ENCODE measurements at regions not wholly inside any gene's neighbourhood (a gene's known extent, or its start where the extent isn't known, plus 50 kb on each side); places are given as distances from the start of the nearest gene placed in this dataset.

- no peak for TF ChIP-seq CTCF (IDR thresholded peaks at IDR 0.05)
- H3K27me3 ChIP-seq = no peaks in the 10 kb centered on the region
- no peaks in the 10 kb centered on the region for H3K9me3 ChIP-seq
- no peaks in the 10 kb centered on the region for H3K36me3 ChIP-seq
- intact Hi-C loops (cut with DNase I) = no loop called here
- no peak overlapping the region for H3K4me3 ChIP-seq
- ATAC-seq = no peak
- DNase-seq = no peak
- H3K27ac ChIP-seq = no peak overlapping the region
- H3K4me1 ChIP-seq = no peaks in the 10 kb centered on the region
These were observed 155.4 kb upstream of the MYO3A start for GRCh38 chr10:25778646-25779045.

GRCh38 chr10:25786161-25786560 is 147.9 kb upstream of the MYO3A start:
- intact Hi-C loops (cut with DNase I) = no loop called here
- no peaks in the 10 kb centered on the region for H3K9me3 ChIP-seq
- H3K4me3 ChIP-seq = no peak overlapping the region
- DNase-seq (no peak), ATAC-seq (no peak)
- no peak overlapping the region for H3K27ac ChIP-seq
- TF ChIP-seq CTCF (IDR thresholded peaks at IDR 0.05) = no peak
- H3K4me1 ChIP-seq = no peaks in the 10 kb centered on the region
- H3K27me3 ChIP-seq = no peaks in the 10 kb centered on the region
- H3K36me3 ChIP-seq = no peaks in the 10 kb centered on the region

GRCh38 chr10:25786899-25787298 is 147.1 kb upstream of the MYO3A start:
- no peak for ATAC-seq

GRCh38 chr10:25797888-25798429 is 136.1 kb upstream of the MYO3A start:
- ATAC-seq (no peak), DNase-seq (no peak)
- TF ChIP-seq CTCF (IDR thresholded peaks at IDR 0.05) = no peak
- intact Hi-C loops (cut with DNase I) = no loop called here
- Histone ChIP-seq H3K36me3 (no peaks in the 10 kb centered on the region), H3K27me3 (no peaks in the 10 kb centered on the region), H3K4me3 (no peak overlapping the region), H3K4me1 (no peaks in the 10 kb centered on the region), H3K9me3 (no peaks in the 10 kb centered on the region), H3K27ac (no peak overlapping the region)

More at GRCh38 chr10:25786899-25787298, 147.1 kb upstream of the MYO3A start:
- H3K27ac ChIP-seq = no peak overlapping the region
- no peaks in the 10 kb centered on the region for H3K36me3 ChIP-seq
- no peaks in the 10 kb centered on the region for H3K4me1 ChIP-seq
- intact Hi-C loops (cut with DNase I) = no loop called here
- H3K9me3 ChIP-seq = no peaks in the 10 kb centered on the region
- no peak overlapping the region for H3K4me3 ChIP-seq
- H3K27me3 ChIP-seq = no peaks in the 10 kb centered on the region
- TF ChIP-seq CTCF (IDR thresholded peaks at IDR 0.05) = no peak
- DNase-seq = no peak

DNA sequence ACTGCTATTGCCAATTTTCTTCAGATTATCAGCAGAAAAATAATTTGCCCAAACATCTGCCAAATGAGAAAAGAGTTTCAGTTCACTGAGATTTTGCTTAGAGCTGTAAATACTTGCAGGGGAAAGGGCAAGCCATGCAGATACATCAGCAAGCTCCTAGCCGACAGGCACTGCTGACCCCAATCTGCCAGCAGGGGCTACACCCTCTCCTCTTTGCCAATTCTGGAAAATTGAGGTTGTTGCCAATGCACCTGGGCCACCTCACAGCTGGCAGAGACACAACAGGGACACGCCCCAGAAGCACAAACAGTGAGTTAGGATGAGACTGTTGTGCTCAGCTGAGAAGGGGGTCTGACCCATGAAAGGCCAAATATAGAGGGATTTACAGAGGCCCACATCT is 129.5 kb upstream of the MYO3A start:
- H3K9me3 ChIP-seq = no peaks in the 10 kb centered on the region
- H3K27me3 ChIP-seq = no peaks in the 10 kb centered on the region
- intact Hi-C loops (cut with DNase I) = no loop called here
- H3K36me3 ChIP-seq = no peaks in the 10 kb centered on the region
- H3K27ac ChIP-seq = no peak overlapping the region
- no peaks in the 10 kb centered on the region for H3K4me1 ChIP-seq
- no peak for TF ChIP-seq CTCF (IDR thresholded peaks at IDR 0.05)
- no peak overlapping the region for H3K4me3 ChIP-seq
- no peak for ATAC-seq
- no peak for DNase-seq

- H3K4me3 ChIP-seq = no peak overlapping the region
- no peak for TF ChIP-seq CTCF (IDR thresholded peaks at IDR 0.05)
- H3K27me3 ChIP-seq = no peaks in the 10 kb centered on the region
- DNase-seq = no peak
- no peaks in the 10 kb centered on the region for H3K9me3 ChIP-seq
- no peaks in the 10 kb centered on the region for H3K4me1 ChIP-seq
- H3K36me3 ChIP-seq = no peaks in the 10 kb centered on the region
- ATAC-seq = no peak
- intact Hi-C loops (cut with DNase I) = no loop called here
- no peak overlapping the region for H3K27ac ChIP-seq
These were observed 128.0 kb upstream of the MYO3A start for GRCh38 chr10:25805986-25806385.

Measured in upper lobe of right lung (tissue), 1 donor.